ENCODE measurements at regions not wholly inside any gene's neighbourhood (a gene's known extent, or its start where the extent isn't known, plus 50 kb on each side); places are given as distances from the start of the nearest gene placed in this dataset.

DNA sequence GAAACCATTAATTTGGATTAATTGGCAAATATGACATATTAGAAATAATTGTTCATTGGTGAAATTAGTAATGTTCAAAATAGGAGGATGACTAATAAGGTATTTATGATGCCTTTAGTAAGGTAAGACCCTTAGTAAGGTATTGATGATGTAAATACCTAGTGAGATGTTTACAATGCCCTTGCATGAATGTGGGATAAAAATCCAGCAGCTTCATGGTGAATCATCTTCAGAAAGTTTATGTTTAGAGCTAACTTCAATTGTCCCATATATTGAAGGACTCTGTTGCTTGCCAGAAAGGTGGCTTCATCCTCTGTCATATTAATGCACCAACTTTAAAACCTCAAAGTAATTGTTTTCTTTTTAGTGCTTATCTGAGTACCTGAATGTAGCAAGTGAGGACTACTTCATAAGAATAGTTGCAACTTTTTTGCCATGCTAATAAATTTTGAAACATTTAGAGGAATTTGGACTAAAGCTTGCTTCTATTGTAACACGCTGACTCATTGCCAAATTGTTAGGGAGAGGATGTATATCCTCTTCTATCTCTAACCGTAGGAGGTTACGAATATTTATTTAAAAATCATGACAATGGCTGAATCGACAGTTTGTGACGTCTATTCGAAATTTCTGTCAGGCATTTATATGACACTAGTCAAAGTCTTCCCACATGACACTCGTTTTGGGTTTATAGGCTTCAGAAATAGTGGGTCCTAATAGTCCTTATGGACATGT lies 174.1 kb upstream of the HS3ST1 start:
- no peak overlapping the region for H2AFZ ChIP-seq
- no peaks in the 10 kb centered on the region for H3K27me3 ChIP-seq (ENCODE audit: control insufficient read depth, insufficient read depth, low read length)
- no peaks in the 10 kb centered on the region for H3K36me3 ChIP-seq (ENCODE audit: control insufficient read depth, insufficient read depth, low read length)
- H3K9me3 ChIP-seq (ENCODE audit: control insufficient read depth, low read length) = no peaks in the 10 kb centered on the region
- no peak for TF ChIP-seq CTCF (IDR thresholded peaks at IDR 0.05)
- H3K4me3 ChIP-seq (ENCODE audit: low read depth, low read length) = no peak overlapping the region
- H3K27ac ChIP-seq = no peak overlapping the region
- no peaks in the 10 kb centered on the region for H3K79me2 ChIP-seq
- no peak overlapping the region for H3K9ac ChIP-seq
- no peak overlapping the region for H3K4me2 ChIP-seq (ENCODE audit: low read length)
- H3K4me1 ChIP-seq = no peaks in the 10 kb centered on the region

DNA sequence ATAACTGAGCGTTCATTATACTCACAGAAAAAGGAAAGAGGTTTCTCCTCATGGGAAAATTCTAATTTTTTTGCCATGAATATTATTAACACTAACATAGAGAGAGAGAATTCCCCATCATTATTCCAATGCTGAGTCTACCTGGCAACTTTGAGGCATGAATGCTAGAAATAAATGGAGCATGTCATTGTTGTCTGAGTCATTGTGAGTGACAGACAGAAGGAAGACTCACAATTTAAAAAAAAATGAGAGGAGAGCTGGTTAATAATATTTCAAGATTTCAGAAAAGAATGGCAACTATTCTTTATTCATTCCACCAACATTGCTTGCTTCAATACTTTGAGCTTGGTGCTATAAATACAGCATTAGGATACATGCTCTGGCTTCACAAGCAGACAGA lies 170.4 kb upstream of the HS3ST1 start:
- Histone ChIP-seq H3K4me3 (ENCODE audit: low read depth, low read length) (no peak overlapping the region), H3K4me1 (no peaks in the 10 kb centered on the region), H3K9ac (no peak overlapping the region), H3K27ac (no peak overlapping the region), H3K79me2 (no peaks in the 10 kb centered on the region), H2AFZ (no peak overlapping the region), H3K4me2 (ENCODE audit: low read length) (no peak overlapping the region), H3K9me3 (ENCODE audit: control insufficient read depth, low read length) (no peaks in the 10 kb centered on the region), H3K36me3 (ENCODE audit: control insufficient read depth, insufficient read depth, low read length) (no peaks in the 10 kb centered on the region), H3K27me3 (ENCODE audit: control insufficient read depth, insufficient read depth, low read length) (no peaks in the 10 kb centered on the region)
- no peak for TF ChIP-seq CTCF (IDR thresholded peaks at IDR 0.05)

- no peak overlapping the region for H3K4me3 ChIP-seq (ENCODE audit: low read depth, low read length)
- no peak overlapping the region for H2AFZ ChIP-seq
- H3K27me3 ChIP-seq (ENCODE audit: control insufficient read depth, insufficient read depth, low read length) = no peaks in the 10 kb centered on the region
- H3K9me3 ChIP-seq (ENCODE audit: control insufficient read depth, low read length) = no peaks in the 10 kb centered on the region
- no peaks in the 10 kb centered on the region for H3K4me1 ChIP-seq
- no peak overlapping the region for H3K4me2 ChIP-seq (ENCODE audit: low read length)
- no peak overlapping the region for H3K9ac ChIP-seq
- no peaks in the 10 kb centered on the region for H3K79me2 ChIP-seq
- no peak overlapping the region for H3K27ac ChIP-seq
- no peak for TF ChIP-seq CTCF (IDR thresholded peaks at IDR 0.05)
- no peaks in the 10 kb centered on the region for H3K36me3 ChIP-seq (ENCODE audit: control insufficient read depth, insufficient read depth, low read length)
Observed at GRCh38 chr4:11598591-11598990, 169.9 kb upstream of the HS3ST1 start.

DNA sequence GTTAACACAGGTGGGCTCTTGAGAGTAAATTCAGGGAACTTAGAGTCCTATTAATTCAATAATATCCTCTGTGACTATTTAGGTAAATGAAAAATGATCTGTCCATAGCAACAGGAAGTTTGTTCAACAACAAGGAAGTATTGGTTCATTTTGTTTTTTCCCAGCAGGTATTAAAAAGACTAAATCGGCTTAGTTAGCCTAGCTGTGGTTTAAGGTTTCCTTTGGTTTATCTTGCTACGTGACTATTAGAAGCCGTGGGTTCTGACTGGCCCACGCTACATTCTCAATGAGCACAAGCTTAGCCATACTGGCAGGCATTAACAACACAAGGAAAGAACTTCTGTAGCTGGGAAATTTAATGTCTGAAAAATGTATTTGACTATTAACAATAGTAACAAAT lies 168.8 kb upstream of the HS3ST1 start:
- H3K4me3 ChIP-seq (ENCODE audit: low read depth, low read length) = no peak overlapping the region
- no peaks in the 10 kb centered on the region for H3K27me3 ChIP-seq (ENCODE audit: control insufficient read depth, insufficient read depth, low read length)
- no peak overlapping the region for H2AFZ ChIP-seq
- H3K4me1 ChIP-seq = no peaks in the 10 kb centered on the region
- H3K27ac ChIP-seq = no peak overlapping the region
- no peak for TF ChIP-seq CTCF (IDR thresholded peaks at IDR 0.05)
- H3K9ac ChIP-seq = no peak overlapping the region
- no peak overlapping the region for H3K4me2 ChIP-seq (ENCODE audit: low read length)
- no peaks in the 10 kb centered on the region for H3K79me2 ChIP-seq
- no peaks in the 10 kb centered on the region for H3K9me3 ChIP-seq (ENCODE audit: control insufficient read depth, low read length)
- no peaks in the 10 kb centered on the region for H3K36me3 ChIP-seq (ENCODE audit: control insufficient read depth, insufficient read depth, low read length)

DNA sequence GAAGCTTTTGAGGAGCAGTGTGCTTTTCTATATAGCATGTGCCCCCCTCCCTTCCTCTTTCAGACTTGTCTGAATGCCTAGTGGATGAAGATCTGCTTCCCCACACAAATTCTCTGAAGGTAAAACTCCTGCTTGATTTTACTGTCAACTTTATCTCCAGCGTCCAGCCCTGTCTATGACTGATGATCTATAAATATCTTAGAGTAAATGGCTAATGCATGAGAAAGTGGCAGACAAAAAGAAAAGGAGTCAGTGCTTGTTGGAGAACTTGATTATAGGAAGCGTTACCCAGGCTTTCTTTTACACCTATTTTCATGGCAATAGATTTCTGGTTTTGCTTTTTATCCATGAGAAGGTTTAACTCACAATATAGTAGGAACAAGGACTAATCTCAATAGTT lies 168.3 kb upstream of the HS3ST1 start:
- no peak overlapping the region for H3K27ac ChIP-seq
- H3K27me3 ChIP-seq (ENCODE audit: control insufficient read depth, insufficient read depth, low read length) = no peaks in the 10 kb centered on the region

More for the DNA sequence above, 168.3 kb upstream of the HS3ST1 start:
- Histone ChIP-seq H3K79me2 (no peaks in the 10 kb centered on the region), H3K4me3 (ENCODE audit: low read depth, low read length) (no peak overlapping the region), H3K4me1 (no peaks in the 10 kb centered on the region), H3K9ac (no peak overlapping the region), H2AFZ (no peak overlapping the region), H3K9me3 (ENCODE audit: control insufficient read depth, low read length) (no peaks in the 10 kb centered on the region), H3K36me3 (ENCODE audit: control insufficient read depth, insufficient read depth, low read length) (no peaks in the 10 kb centered on the region), H3K4me2 (ENCODE audit: low read length) (no peak overlapping the region)
- no peak for TF ChIP-seq CTCF (IDR thresholded peaks at IDR 0.05)
